H1 (cell line): ENCODE measurements at regions not wholly inside any gene's neighbourhood (a gene's known extent, or its start where the extent isn't known, plus 50 kb on each side); places are given as distances from the start of the nearest gene placed in this dataset.

Experiments
- KDM5A ChIP-seq: fragments of 200-600 bp; IDR thresholded peaks from 2 replicates; pipeline ENCODE4 v1.7.1; 2012; ENCODE audit warnings: mild to moderate bottlenecking, low read length, inconsistent platforms, mixed read lengths
- POLR2A ChIP-seq, 2 experiments: IDR thresholded peaks; 1 replicate in 1 of 2; 2 replicates in 1 of 2; pipeline ENCODE4 v1.6.1; 2011; ENCODE audit warnings: low read depth in 2 of 2, low read length in 2 of 2, mild to moderate bottlenecking in 2 of 2; ENCODE audit errors: control extremely low read depth in 1 of 2
- RAD21 ChIP-seq, 2 experiments: IDR thresholded peaks in 1 of 2; conservative IDR thresholded peaks in 1 of 2; 2 replicates each; pipeline ENCODE4 v1.6.1; 2011; ENCODE audit warnings: low read depth in 2 of 2, low read length in 2 of 2, improper control_type of control experiment in 1 of 2, inconsistent platforms in 1 of 2, mild to moderate bottlenecking in 1 of 2, moderate library complexity in 1 of 2
- USF2 ChIP-seq: IDR thresholded peaks from 2 replicates; pipeline ENCODE4 v1.6.1; 2011; ENCODE audit warnings: low read length, improper control_type of control experiment

- TF ChIP-seq POLR2A (IDR thresholded peaks at IDR 0.05; ENCODE audit: control extremely low read depth in 1 of 2, low read depth in 2 of 2, low read length in 2 of 2) = no peak
- no peak for TF ChIP-seq RAD21 (IDR thresholded peaks at IDR 0.05 in 1 of 2, conservative IDR thresholded peaks at IDR 0.05 in 1 of 2; ENCODE audit: low read depth in 2 of 2, low read length in 2 of 2)
- no peak for TF ChIP-seq USF2
- no peak for TF ChIP-seq KDM5A
Measured at GRCh38 chr9:85243977-85244376, 497.8 kb downstream of the AGTPBP1 start (continued).
